ENCODE measurements at regions not wholly inside any gene's neighbourhood (a gene's known extent, or its start where the extent isn't known, plus 50 kb on each side); places are given as distances from the start of the nearest gene placed in this dataset.

DNA sequence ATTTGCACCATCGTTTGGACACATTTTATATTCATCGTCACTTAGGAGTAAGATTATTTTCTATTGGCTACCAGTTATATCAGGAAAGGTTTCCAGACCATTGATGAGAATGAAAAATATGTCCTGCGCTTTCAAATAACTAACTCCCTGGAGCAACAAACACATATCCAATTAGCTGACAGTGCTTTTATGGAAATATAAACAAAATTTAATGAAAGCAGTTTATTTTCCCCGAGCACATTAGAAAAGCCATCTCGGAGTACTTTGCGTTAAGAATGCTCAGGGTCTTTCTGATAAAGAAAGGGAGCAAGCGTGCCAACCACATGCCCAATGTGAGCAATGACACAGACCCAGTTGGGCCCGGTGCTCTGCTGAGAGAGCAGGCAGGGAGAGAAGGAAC is 85.1 kb upstream of the ZPBP start:
- no peaks in the 10 kb centered on the region for H3K4me1 Mint-ChIP-seq (ENCODE audit: low read depth in 2 of 2)
- no peak for ATAC-seq (replicated peaks)
- no peaks in the 10 kb centered on the region for H3K36me3 Mint-ChIP-seq (ENCODE audit: insufficient read depth)
- peaks cover 11% of the 10 kb centered on the region in 2 donors for H3K27me3 Mint-ChIP-seq
- H3K4me3 Mint-ChIP-seq: no peak overlapping the region
- H3K9me3 Mint-ChIP-seq: no peaks in the 10 kb centered on the region
- H3K27ac Mint-ChIP-seq: no peak overlapping the region
- no peak for DNase-seq

DNA sequence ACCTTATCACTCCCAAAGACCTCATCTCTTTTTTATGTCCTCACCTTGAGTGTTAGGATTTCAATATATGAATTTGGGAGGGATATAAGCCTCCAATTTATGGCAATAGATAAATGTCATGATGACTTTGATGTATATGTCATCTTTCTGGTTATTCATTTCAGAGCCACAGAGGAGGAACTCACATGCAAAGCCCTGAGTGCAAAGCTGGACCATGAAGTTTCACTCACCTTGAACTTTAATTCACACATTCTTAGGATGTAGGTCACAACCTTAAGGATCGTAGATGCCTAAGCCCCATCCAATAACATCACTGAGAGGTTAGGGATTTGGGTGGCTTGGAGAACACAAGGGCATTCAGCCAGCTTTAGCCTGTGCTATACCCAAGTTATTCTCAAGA is 81.9 kb upstream of the ZPBP start:
- no peak for ATAC-seq (replicated peaks)
- no peaks in the 10 kb centered on the region for H3K4me1 Mint-ChIP-seq (ENCODE audit: low read depth in 2 of 2)
- no peaks in the 10 kb centered on the region for H3K9me3 Mint-ChIP-seq
- no peak overlapping the region for H3K4me3 Mint-ChIP-seq
- peaks cover 11 to 14% of the 10 kb centered on the region in 2 donors for H3K27me3 Mint-ChIP-seq
- no peak for DNase-seq
- H3K36me3 Mint-ChIP-seq (ENCODE audit: insufficient read depth): no peaks in the 10 kb centered on the region
- H3K27ac Mint-ChIP-seq: no peak overlapping the region

DNA sequence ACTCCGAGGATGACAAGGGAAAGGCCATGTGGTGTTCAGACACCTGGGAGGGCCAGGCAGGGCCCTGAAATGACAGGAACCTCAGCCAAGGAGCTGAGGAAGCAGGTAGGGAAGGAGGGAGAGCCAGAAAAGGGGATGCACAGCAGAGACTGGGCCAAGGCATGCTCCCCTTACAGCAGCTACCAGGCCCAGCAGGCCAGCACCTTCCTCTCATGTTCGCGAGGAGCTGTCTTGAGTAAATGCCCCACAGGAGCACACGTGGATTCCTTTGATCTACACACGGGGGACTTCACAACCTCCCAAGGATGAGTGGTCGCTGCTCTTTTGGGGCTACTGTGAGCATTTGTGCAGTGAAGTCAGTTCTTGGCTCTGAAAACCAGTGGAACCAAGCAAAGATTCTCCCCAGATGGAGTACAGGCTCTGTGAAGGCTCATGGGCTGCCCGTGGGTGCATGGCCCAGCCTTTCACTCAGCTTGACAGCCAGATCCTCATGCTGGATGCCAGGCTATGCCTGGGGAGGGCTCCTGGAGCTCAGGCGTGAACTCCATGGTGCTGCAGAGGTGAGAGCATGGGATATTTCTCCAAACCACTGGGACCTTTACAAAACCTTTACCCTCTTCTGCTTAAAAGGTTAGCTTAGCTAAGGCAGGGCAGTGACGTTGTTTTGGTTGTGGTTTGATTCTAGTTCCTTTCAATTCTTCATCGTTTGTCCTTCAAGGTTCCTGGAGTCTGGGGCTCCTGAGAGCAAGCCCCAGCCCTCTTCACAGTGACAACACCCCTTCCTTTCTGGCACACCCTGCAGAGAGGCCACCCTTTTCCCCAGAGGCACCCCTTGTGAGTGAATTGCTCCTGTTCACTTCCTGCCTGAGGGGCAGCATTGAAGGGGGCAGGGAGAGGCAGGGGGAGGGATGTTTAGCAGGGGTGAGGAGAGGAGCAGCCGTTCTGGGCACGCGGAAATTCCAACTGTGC is 74.2 kb upstream of the ZPBP start:
- peak overlapping the region; percentile 74 to 79 for H3K27ac Mint-ChIP-seq
- H3K9me3 Mint-ChIP-seq: no peaks in the 10 kb centered on the region
- no peaks in the 10 kb centered on the region for H3K36me3 Mint-ChIP-seq (ENCODE audit: insufficient read depth)
- peaks cover 26 to 27% of the 10 kb centered on the region in 2 donors for H3K4me1 Mint-ChIP-seq (ENCODE audit: low read depth in 2 of 2)
- no peaks in the 10 kb centered on the region for H3K27me3 Mint-ChIP-seq
- peak overlapping the region in 1 of 2 donors; percentile 36 for H3K4me3 Mint-ChIP-seq
- no peak for DNase-seq
- ATAC-seq (replicated peaks): peak; percentile 54

DNA sequence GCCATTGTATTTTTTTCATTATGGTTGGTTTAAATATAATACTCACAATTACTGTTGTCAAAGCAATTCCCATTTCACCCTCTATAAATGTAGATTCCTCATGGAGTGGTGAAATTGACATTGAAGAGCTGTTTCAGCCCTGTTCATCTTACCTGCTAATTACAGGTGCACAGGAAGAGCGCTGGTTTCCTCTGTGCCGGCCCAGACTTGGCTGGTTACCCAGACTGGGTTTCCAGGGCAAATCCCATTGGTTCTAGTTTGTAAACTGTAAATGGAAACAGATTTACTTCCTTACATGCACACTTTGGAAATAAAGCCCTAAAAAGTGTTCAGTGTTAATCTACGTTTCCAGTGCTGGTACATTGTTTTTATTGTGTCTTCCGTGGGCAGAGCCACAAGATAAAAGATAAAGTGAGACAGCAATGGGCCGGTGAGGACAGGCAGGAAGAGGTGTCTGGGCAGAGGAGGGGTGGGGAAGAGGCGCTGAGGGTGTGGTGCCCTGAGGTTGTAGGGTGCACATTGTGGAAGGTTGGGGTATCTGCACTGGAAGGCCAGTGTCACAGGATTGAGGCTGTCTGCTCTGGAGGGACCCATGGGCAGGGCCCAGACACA is 71.6 kb upstream of the ZPBP start:
- peak in 1 of 3 experiments; percentile 6 for DNase-seq

DNA sequence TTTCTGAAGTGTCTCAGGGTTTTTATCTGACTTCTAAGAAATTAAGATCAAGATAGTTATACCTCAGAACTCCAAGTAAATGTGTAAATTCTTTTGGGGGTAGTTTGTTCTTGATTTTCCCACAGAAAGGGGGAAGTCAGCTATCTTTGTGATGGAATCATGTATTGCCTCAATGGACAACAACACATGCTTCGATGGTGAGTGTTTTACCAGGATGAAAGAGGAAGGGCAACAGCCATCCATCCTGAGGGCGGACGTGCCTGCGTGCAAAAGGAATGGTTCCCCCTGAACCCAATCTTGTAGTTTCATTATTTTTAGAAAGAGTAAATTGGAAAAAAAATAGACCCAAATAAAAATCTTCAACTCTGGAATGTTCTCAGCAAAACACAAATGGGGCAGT is 67.2 kb upstream of the ZPBP start:
- no peak overlapping the region for H3K27ac Mint-ChIP-seq

More for the DNA sequence above, 71.6 kb upstream of the ZPBP start:
- peak overlapping the region in 1 of 2 donors; percentile 91 for H3K27ac Mint-ChIP-seq
- H3K4me1 Mint-ChIP-seq (ENCODE audit: low read depth in 2 of 2): peaks cover 26 to 27% of the 10 kb centered on the region in 2 donors
- no peaks in the 10 kb centered on the region for H3K9me3 Mint-ChIP-seq
- peak overlapping the region; percentile 34 to 75 for H3K4me3 Mint-ChIP-seq
- no peaks in the 10 kb centered on the region for H3K27me3 Mint-ChIP-seq
- ATAC-seq (replicated peaks): peak; percentile 78
- no peaks in the 10 kb centered on the region for H3K36me3 Mint-ChIP-seq (ENCODE audit: insufficient read depth)

DNA sequence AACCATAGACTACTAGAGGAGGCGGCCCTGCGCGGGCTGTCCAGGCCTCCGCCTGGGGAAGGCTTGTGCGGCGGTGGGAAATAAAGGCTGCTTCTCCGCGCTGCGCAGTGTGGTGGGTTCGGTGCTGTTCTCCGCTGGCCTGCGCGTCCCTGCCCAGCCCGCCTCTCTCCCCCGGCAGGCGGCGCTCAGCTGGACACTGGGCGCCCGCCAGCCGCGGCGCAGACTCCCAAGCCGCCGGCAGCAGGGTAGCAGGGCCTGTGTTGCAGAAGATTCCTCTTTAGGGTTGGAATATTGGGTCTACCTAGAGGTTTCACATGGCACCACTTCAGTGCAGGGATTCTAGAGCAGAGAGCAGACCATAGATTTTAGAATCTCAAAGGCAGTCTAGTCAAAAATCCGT is 66.1 kb upstream of the ZPBP start:
- H3K9me3 Mint-ChIP-seq: no peaks in the 10 kb centered on the region
- H3K4me3 Mint-ChIP-seq: no peak overlapping the region
- no peak for DNase-seq
- H3K36me3 Mint-ChIP-seq (ENCODE audit: insufficient read depth): no peaks in the 10 kb centered on the region
- ATAC-seq (replicated peaks): no peak
- peaks cover 0 to 17% of the 10 kb centered on the region in 2 donors for H3K27me3 Mint-ChIP-seq
- H3K27ac Mint-ChIP-seq: peak overlapping the region in 1 of 2 donors; percentile 55
- peaks cover 0 to 14% of the 10 kb centered on the region in 2 donors for H3K4me1 Mint-ChIP-seq (ENCODE audit: low read depth in 2 of 2)

More for the DNA sequence above, 67.2 kb upstream of the ZPBP start:
- H3K36me3 Mint-ChIP-seq (ENCODE audit: insufficient read depth): no peaks in the 10 kb centered on the region
- no peaks in the 10 kb centered on the region for H3K9me3 Mint-ChIP-seq
- peaks cover 0 to 17% of the 10 kb centered on the region in 2 donors for H3K27me3 Mint-ChIP-seq
- no peak overlapping the region for H3K4me3 Mint-ChIP-seq
- H3K4me1 Mint-ChIP-seq (ENCODE audit: low read depth in 2 of 2): peaks cover 10 to 24% of the 10 kb centered on the region in 2 donors
- no peak for DNase-seq
- no peak for ATAC-seq (replicated peaks)

DNA sequence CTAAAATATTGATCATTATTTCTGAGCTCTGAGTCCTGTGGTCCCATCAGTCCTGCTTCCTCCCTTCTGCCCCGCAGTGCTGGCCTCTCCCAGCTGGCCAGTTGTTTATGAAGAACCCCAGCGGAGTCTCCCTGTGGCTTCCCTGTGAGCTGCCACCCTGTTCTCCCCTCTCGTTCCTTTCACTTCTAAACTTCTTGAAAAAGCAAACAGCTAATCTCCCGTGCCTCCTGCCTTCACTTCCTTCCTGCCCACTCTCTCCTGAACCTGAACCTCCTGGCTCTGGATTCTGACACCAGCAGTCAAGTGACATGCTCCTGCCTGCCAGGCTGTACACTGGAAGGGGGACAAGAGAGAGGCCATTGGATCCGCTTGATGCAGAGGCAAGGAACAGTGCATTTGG is 63.7 kb upstream of the ZPBP start:
- Mint-ChIP-seq H3K4me3 (no peak overlapping the region), H3K27me3 (peaks cover 0 to 17% of the 10 kb centered on the region in 2 donors), H3K36me3 (ENCODE audit: insufficient read depth) (peaks cover 2% of the 10 kb centered on the region), H3K27ac (peak overlapping the region in 1 of 2 donors; percentile 59), H3K9me3 (no peaks in the 10 kb centered on the region), H3K4me1 (ENCODE audit: low read depth in 2 of 2) (peaks cover 0 to 14% of the 10 kb centered on the region in 2 donors)
- ATAC-seq (replicated peaks) (no peak), DNase-seq (no peak)

DNA sequence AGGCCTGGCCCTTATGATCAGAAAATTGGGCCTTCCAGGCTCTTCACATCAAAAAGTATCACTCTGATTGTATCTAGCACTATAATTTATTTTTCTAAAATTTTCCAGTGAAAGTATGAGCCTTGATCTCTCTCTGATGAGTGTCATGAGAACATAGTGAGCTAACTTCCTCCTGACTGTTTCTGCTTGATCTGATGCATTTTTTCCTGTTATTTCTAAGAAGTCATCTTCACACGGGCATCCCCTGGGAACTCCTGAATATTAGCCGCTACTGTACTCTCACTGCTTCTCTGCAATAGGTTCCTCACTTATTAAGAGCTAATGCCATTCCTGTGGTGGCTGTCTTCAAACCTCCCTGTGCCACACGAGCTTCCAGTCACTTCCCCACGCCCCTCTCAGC is 63.1 kb upstream of the ZPBP start:
- Mint-ChIP-seq H3K27me3 (peaks cover 0 to 17% of the 10 kb centered on the region in 2 donors), H3K4me1 (ENCODE audit: low read depth in 2 of 2) (peaks cover 0 to 14% of the 10 kb centered on the region in 2 donors), H3K27ac (peak overlapping the region in 1 of 2 donors; percentile 59), H3K4me3 (no peak overlapping the region), H3K9me3 (no peaks in the 10 kb centered on the region), H3K36me3 (ENCODE audit: insufficient read depth) (peaks cover 2% of the 10 kb centered on the region)
- DNase-seq (no peak), ATAC-seq (replicated peaks) (no peak)

DNA sequence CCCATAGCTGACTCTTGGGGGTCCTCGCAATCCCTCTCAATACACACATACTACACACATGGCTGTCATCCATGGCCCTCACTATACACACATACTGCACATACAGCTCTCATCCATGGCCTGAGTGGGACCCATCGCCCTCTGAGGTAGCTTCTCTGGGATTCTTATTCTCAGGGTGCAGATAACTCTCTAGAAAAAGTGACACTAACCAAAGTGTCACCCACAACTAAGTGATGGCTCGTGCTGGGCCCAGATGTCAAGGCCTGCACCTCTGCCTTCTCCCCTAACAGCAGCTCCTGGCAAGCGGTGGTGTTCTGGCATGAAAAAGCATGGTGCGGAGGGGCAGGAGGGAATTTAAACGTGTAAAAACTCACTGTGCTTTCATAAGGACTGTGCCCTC is 62.7 kb upstream of the ZPBP start:
- H3K9me3 Mint-ChIP-seq: no peaks in the 10 kb centered on the region
- DNase-seq: no peak
- peaks cover 0 to 17% of the 10 kb centered on the region in 2 donors for H3K27me3 Mint-ChIP-seq
- peaks cover 0 to 14% of the 10 kb centered on the region in 2 donors for H3K4me1 Mint-ChIP-seq (ENCODE audit: low read depth in 2 of 2)
- no peak overlapping the region for H3K27ac Mint-ChIP-seq
- peaks cover 2% of the 10 kb centered on the region for H3K36me3 Mint-ChIP-seq (ENCODE audit: insufficient read depth)
- no peak overlapping the region for H3K4me3 Mint-ChIP-seq
- peak; percentile 32 for ATAC-seq (replicated peaks)

DNA sequence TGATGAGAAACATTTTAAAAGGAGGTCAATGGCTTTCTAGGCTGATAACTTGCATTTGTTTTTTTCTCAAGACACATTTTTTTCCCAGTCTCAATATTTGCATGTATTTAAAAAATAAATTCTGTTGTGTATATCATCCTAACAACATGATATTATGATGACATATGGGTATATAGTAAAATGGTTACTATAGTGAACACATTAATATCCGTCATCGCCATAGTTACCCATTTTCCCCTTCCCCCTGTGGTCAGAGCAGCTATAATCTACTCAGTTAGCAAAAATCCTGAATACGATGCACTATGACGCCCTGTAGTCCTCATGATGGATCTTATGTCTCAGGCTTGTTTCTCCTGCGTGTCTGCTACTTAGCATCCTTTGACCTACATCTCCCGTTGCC is 60.9 kb upstream of the ZPBP start:
- DNase-seq (no peak), ATAC-seq (replicated peaks) (no peak)
- no peak overlapping the region for H3K4me3 Mint-ChIP-seq
- H3K27ac Mint-ChIP-seq: no peak overlapping the region
- H3K4me1 Mint-ChIP-seq (ENCODE audit: low read depth in 2 of 2): peaks cover 0 to 14% of the 10 kb centered on the region in 2 donors
- peaks cover 2% of the 10 kb centered on the region for H3K36me3 Mint-ChIP-seq (ENCODE audit: insufficient read depth)
- peaks cover 0 to 11% of the 10 kb centered on the region in 2 donors for H3K27me3 Mint-ChIP-seq
- H3K9me3 Mint-ChIP-seq: no peaks in the 10 kb centered on the region

DNA sequence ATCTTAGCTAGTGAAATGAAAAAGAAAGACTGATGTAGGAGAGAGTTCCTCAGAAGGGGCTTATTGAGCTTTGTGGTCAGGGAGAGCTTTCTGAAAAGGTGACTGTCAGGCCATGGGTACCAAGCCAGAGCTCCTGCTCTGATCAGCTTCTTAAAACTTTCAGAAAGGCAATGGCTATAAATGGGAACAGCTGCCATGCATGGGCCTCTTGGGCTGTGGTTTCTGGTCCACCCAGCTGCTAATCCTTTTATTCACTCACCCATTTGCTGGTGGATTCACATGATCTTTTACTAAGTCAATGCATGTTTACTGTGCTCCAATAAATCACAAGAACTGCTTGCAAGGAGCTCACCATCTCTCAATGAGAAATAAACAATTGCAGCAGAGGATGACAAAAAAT is 60.1 kb upstream of the ZPBP start:
- H3K9me3 Mint-ChIP-seq: no peaks in the 10 kb centered on the region
- no peak overlapping the region for H3K27ac Mint-ChIP-seq
- ATAC-seq (replicated peaks) (no peak), DNase-seq (no peak)
- H3K27me3 Mint-ChIP-seq: peaks cover 0 to 2% of the 10 kb centered on the region in 2 donors
- no peak overlapping the region for H3K4me3 Mint-ChIP-seq
- peaks cover 0 to 14% of the 10 kb centered on the region in 2 donors for H3K4me1 Mint-ChIP-seq (ENCODE audit: low read depth in 2 of 2)
- H3K36me3 Mint-ChIP-seq (ENCODE audit: insufficient read depth): peaks cover 2% of the 10 kb centered on the region

DNA sequence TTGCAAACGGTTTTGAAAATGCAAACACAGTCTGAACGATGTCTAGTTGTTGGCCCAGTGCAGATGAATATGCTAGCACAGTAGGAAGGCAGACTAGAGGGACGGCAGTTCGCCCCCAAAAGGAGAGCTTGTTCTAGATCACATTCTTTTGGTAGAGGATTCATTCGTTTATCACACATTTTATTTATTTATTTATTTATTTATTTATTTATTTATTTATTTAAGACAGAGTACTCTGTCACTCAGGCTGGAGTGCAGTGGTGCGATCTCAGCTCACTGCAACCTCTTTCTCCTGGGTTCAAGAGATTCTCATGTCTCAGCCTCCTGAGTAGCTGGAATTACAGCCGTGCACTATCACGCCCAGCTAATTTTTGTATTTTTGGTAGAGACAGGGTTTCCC is 59.4 kb upstream of the ZPBP start:
- Mint-ChIP-seq H3K27ac (no peak overlapping the region), H3K36me3 (ENCODE audit: insufficient read depth) (peaks cover 2% of the 10 kb centered on the region), H3K4me3 (no peak overlapping the region), H3K27me3 (no peaks in the 10 kb centered on the region), H3K4me1 (ENCODE audit: low read depth in 2 of 2) (peaks cover 0 to 14% of the 10 kb centered on the region in 2 donors), H3K9me3 (no peaks in the 10 kb centered on the region)
- ATAC-seq (replicated peaks) (no peak), DNase-seq (no peak)

DNA sequence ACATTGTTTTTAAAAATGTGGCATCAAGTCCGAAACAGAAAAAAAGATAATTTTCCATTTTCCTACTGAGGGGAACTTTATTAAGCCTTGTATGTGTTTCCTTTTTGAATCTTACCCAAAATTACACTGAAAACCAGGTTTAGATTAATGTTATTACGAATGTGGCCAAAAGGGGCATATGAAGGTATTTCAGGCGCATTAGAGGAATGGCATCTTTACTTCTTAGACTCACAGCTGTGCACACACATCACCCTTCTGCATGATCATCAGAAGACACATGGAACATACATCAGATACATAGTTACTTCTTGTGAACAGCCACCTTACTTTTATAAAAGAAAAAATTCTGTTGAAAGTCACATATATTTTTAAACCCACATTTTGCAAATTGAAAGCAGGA is 58.6 kb upstream of the ZPBP start:
- no peak for DNase-seq
- Mint-ChIP-seq H3K27me3 (peaks cover 2% of the 10 kb centered on the region in 2 donors), H3K9me3 (no peaks in the 10 kb centered on the region), H3K4me3 (no peak overlapping the region), H3K27ac (no peak overlapping the region), H3K4me1 (ENCODE audit: low read depth in 2 of 2) (peaks cover 0 to 11% of the 10 kb centered on the region in 2 donors), H3K36me3 (ENCODE audit: insufficient read depth) (peaks cover 2% of the 10 kb centered on the region)
- no peak for ATAC-seq (replicated peaks)

All from effector memory CD8-positive, alpha-beta T cell (primary cell).